HFFc6 (cell line): ENCODE measurements at regions not wholly inside any gene's neighbourhood (a gene's known extent, or its start where the extent isn't known, plus 50 kb on each side); places are given as distances from the start of the nearest gene placed in this dataset.
"Not testable (repeated sequence)": the region's sequence is repeated elsewhere in the genome, so short reads cannot be mapped to it uniquely, and the experiment has no call there.

Experiments used
- DNase-seq: peaks from one replicate; pipeline ENCODE4 v3.0.0-alpha.2; 2018
- H3K27ac Mint-ChIP-seq: 2 replicates; pipeline ENCODE4 v1.8.0; 2020; ENCODE audit warnings: mild to moderate bottlenecking, mixed read lengths
- H3K27me3 Mint-ChIP-seq: 2 replicates; pipeline ENCODE4 v1.8.0; 2021; ENCODE audit warnings: mild to moderate bottlenecking, moderate library complexity, mixed read lengths; ENCODE audit not compliant: insufficient read depth
- H3K36me3 Mint-ChIP-seq: 2 replicates; pipeline ENCODE4 v1.8.0; 2021; ENCODE audit warnings: low read depth, mixed read lengths
- H3K4me1 Mint-ChIP-seq: 2 replicates; pipeline ENCODE4 v1.8.0; 2020; ENCODE audit warnings: low read depth, mixed read lengths
- H3K4me3 Mint-ChIP-seq: 2 replicates; pipeline ENCODE4 v1.8.0; 2020; ENCODE audit warnings: mild to moderate bottlenecking, moderate library complexity, mixed read lengths
- H3K9me3 Mint-ChIP-seq: 2 replicates; pipeline ENCODE4 v1.8.0; 2020; ENCODE audit warnings: mild to moderate bottlenecking, mixed read lengths
- CTCF ChIP-seq: fragments of 200-600 bp; sonication (generic); IDR thresholded peaks from 2 replicates; pipeline ENCODE4 v1.5.0; 2021; ENCODE audit warnings: antibody characterized with exemption, mild to moderate bottlenecking

- H3K36me3 Mint-ChIP-seq, H3K4me1 Mint-ChIP-seq, H3K27ac Mint-ChIP-seq, H3K4me3 Mint-ChIP-seq, H3K9me3 Mint-ChIP-seq, DNase-seq: not testable (repeated sequence)
- H3K27me3 Mint-ChIP-seq: peaks cover 48% of the 10 kb centered on the region
These were observed 52.2 kb downstream of the HOXC4 start for GRCh38 chr12:54105809-54106208.

- not testable (repeated sequence) for H3K27ac Mint-ChIP-seq, H3K4me1 Mint-ChIP-seq, DNase-seq, H3K9me3 Mint-ChIP-seq, H3K36me3 Mint-ChIP-seq, H3K4me3 Mint-ChIP-seq
- H3K27me3 Mint-ChIP-seq: peaks cover 49% of the 10 kb centered on the region
These were observed 52.6 kb downstream of the HOXC4 start for GRCh38 chr12:54106252-54106651.

GRCh38 chr12:54106803-54107579 is 53.4 kb downstream of the HOXC4 start:
- H3K27me3 Mint-ChIP-seq: peaks cover 50% of the 10 kb centered on the region
- H3K9me3 Mint-ChIP-seq, H3K27ac Mint-ChIP-seq, DNase-seq, H3K4me1 Mint-ChIP-seq, H3K4me3 Mint-ChIP-seq, H3K36me3 Mint-ChIP-seq: not testable (repeated sequence)

GRCh38 chr12:54112336-54112735 is 58.7 kb downstream of the HOXC4 start:
- H3K27me3 Mint-ChIP-seq: peaks cover 40% of the 10 kb centered on the region
- not testable (repeated sequence) for DNase-seq, H3K27ac Mint-ChIP-seq, H3K4me3 Mint-ChIP-seq, H3K9me3 Mint-ChIP-seq, H3K36me3 Mint-ChIP-seq, H3K4me1 Mint-ChIP-seq

GRCh38 chr12:54116055-54116454 is 62.4 kb downstream of the HOXC4 start:
- not testable (repeated sequence) for H3K27ac Mint-ChIP-seq, H3K36me3 Mint-ChIP-seq, H3K9me3 Mint-ChIP-seq, H3K4me1 Mint-ChIP-seq, DNase-seq, H3K4me3 Mint-ChIP-seq
- peaks cover 51% of the 10 kb centered on the region for H3K27me3 Mint-ChIP-seq

GRCh38 chr12:54117392-54117791 is 63.8 kb downstream of the HOXC4 start:
- not testable (repeated sequence) for H3K36me3 Mint-ChIP-seq, H3K27ac Mint-ChIP-seq, H3K4me1 Mint-ChIP-seq, H3K4me3 Mint-ChIP-seq, H3K9me3 Mint-ChIP-seq, DNase-seq
- H3K27me3 Mint-ChIP-seq: peaks cover 55% of the 10 kb centered on the region

GRCh38 chr12:54119082-54119481 is 65.4 kb downstream of the HOXC4 start:
- DNase-seq, H3K27ac Mint-ChIP-seq, H3K36me3 Mint-ChIP-seq, H3K9me3 Mint-ChIP-seq, H3K4me3 Mint-ChIP-seq, H3K4me1 Mint-ChIP-seq: not testable (repeated sequence)
- H3K27me3 Mint-ChIP-seq: peaks cover 67% of the 10 kb centered on the region

- not testable (repeated sequence) for H3K36me3 Mint-ChIP-seq, DNase-seq, H3K9me3 Mint-ChIP-seq, H3K4me3 Mint-ChIP-seq, H3K4me1 Mint-ChIP-seq, H3K27ac Mint-ChIP-seq
- peaks cover 82% of the 10 kb centered on the region for H3K27me3 Mint-ChIP-seq
These were observed 64.8 kb downstream of the SMUG1 start for GRCh38 chr12:54123981-54124380.

- H3K4me3 Mint-ChIP-seq, H3K4me1 Mint-ChIP-seq, DNase-seq, H3K27ac Mint-ChIP-seq, H3K9me3 Mint-ChIP-seq, H3K36me3 Mint-ChIP-seq: not testable (repeated sequence)
- H3K27me3 Mint-ChIP-seq: peaks cover 78% of the 10 kb centered on the region
These were observed 63.1 kb downstream of the SMUG1 start for GRCh38 chr12:54125708-54126028.

- H3K27me3 Mint-ChIP-seq: peaks cover 79% of the 10 kb centered on the region
- TF ChIP-seq CTCF: no peak
- H3K9me3 Mint-ChIP-seq: no peaks in the 10 kb centered on the region
- H3K36me3 Mint-ChIP-seq: no peaks in the 10 kb centered on the region
- no peak overlapping the region for H3K4me3 Mint-ChIP-seq
- H3K27ac Mint-ChIP-seq: no peak overlapping the region
- DNase-seq: no peak
- no peaks in the 10 kb centered on the region for H3K4me1 Mint-ChIP-seq
These were observed 62.6 kb downstream of the SMUG1 start for GRCh38 chr12:54126029-54126695.
